NCI-H1436 treated with DMSO at 0.1 percent for 48 hours (cell line): ENCODE measurements at regions not wholly inside any gene's neighbourhood (a gene's known extent, or its start where the extent isn't known, plus 50 kb on each side); places are given as distances from the start of the nearest gene placed in this dataset.
"Not testable (repeated sequence)": the region's sequence is repeated elsewhere in the genome, so short reads cannot be mapped to it uniquely, and the experiment has no call there.

Experiments used
- DNase-seq: peaks from one replicate; lab custom pipeline; 2025; lab: John Stamatoyannopoulos, UW

- no peak for DNase-seq
Measured at GRCh38 chr19:30066781-30067759, 125.0 kb downstream of the URI1 start.

GRCh38 chr19:30067956-30068506 lies 126.0 kb downstream of the URI1 start:
- DNase-seq: not testable (repeated sequence)

- no peak for DNase-seq
Measured at GRCh38 chr19:30068528-30069395, 126.7 kb downstream of the URI1 start.

GRCh38 chr19:30069535-30070197 lies 127.6 kb downstream of the URI1 start:
- no peak for DNase-seq

- DNase-seq: no peak
Measured at GRCh38 chr19:30070198-30070967, 128.3 kb downstream of the URI1 start.

- DNase-seq: no peak
Measured at GRCh38 chr19:30070968-30071632, 129.1 kb downstream of the URI1 start.

- DNase-seq: no peak
Measured at GRCh38 chr19:30071871-30072270, 129.8 kb downstream of the URI1 start.

GRCh38 chr19:30073152-30074000 lies 131.3 kb downstream of the URI1 start:
- DNase-seq: no peak

GRCh38 chr19:30074096-30074495 lies 132.1 kb downstream of the URI1 start:
- no peak for DNase-seq

GRCh38 chr19:30074741-30075715 lies 133.0 kb downstream of the URI1 start:
- no peak for DNase-seq

GRCh38 chr19:30076101-30076551 lies 134.1 kb downstream of the URI1 start:
- DNase-seq: no peak

GRCh38 chr19:30076751-30077670 lies 135.0 kb downstream of the URI1 start:
- no peak for DNase-seq

- DNase-seq: no peak
Measured at GRCh38 chr19:30077851-30078355, 135.9 kb downstream of the URI1 start.

- DNase-seq: no peak
Measured at GRCh38 chr19:30078381-30078910, 136.4 kb downstream of the URI1 start.

- DNase-seq: no peak
Measured at GRCh38 chr19:30079200-30079599, 137.2 kb downstream of the URI1 start.

GRCh38 chr19:30082168-30082567 lies 140.1 kb downstream of the URI1 start:
- no peak for DNase-seq

GRCh38 chr19:30082611-30083010 lies 140.6 kb downstream of the URI1 start:
- no peak for DNase-seq
